ENCODE measurements at regions not wholly inside any gene's neighbourhood (a gene's known extent, or its start where the extent isn't known, plus 50 kb on each side); places are given as distances from the start of the nearest gene placed in this dataset.
A peak's percentile ranks its signal among the peaks of the same experiment; 100 is the strongest.
"Not testable (repeated sequence)": the region's sequence is repeated elsewhere in the genome, so short reads cannot be mapped to it uniquely, and the experiment has no call there.

GRCh38 chr4:169934794-169935429 lies 91.3 kb downstream of the MFAP3L start:
- no peak for DNase-seq (ENCODE audit: low read depth)
- TF ChIP-seq CTCF (IDR thresholded peaks at IDR 0.05; ENCODE audit: low read length, missing control alignments), result no peak
- no peak overlapping the region for H3K4me3 ChIP-seq (replicated peaks; ENCODE audit: low read depth, low read length)

GRCh38 chr4:169933531-169933930 lies 92.7 kb downstream of the MFAP3L start:
- DNase-seq (ENCODE audit: low read depth), result no peak
- TF ChIP-seq CTCF (IDR thresholded peaks at IDR 0.05; ENCODE audit: low read length, missing control alignments), result no peak
- H3K4me3 ChIP-seq (replicated peaks; ENCODE audit: low read depth, low read length), result no peak overlapping the region

GRCh38 chr4:169931964-169932363 lies 94.2 kb downstream of the MFAP3L start:
- H3K4me3 ChIP-seq (replicated peaks; ENCODE audit: low read depth, low read length), result no peak overlapping the region
- DNase-seq (ENCODE audit: low read depth), result no peak
- TF ChIP-seq CTCF (IDR thresholded peaks at IDR 0.05; ENCODE audit: low read length, missing control alignments), result no peak

- DNase-seq (ENCODE audit: low read depth); H3K4me3 ChIP-seq (replicated peaks; ENCODE audit: low read depth, low read length): not testable (repeated sequence)
Observed at GRCh38 chr4:169930755-169931154, 95.4 kb downstream of the MFAP3L start.

GRCh38 chr4:169927280-169927679 lies 98.9 kb downstream of the MFAP3L start:
- H3K4me3 ChIP-seq (replicated peaks; ENCODE audit: low read depth, low read length), result no peak overlapping the region
- no peak for TF ChIP-seq CTCF (IDR thresholded peaks at IDR 0.05; ENCODE audit: low read length, missing control alignments)
- no peak for DNase-seq (ENCODE audit: low read depth)

GRCh38 chr4:169925678-169926077 lies 100.5 kb downstream of the MFAP3L start:
- no peak for TF ChIP-seq CTCF (IDR thresholded peaks at IDR 0.05; ENCODE audit: low read length, missing control alignments)
- DNase-seq (ENCODE audit: low read depth), result no peak
- no peak overlapping the region for H3K4me3 ChIP-seq (replicated peaks; ENCODE audit: low read depth, low read length)

- no peak for TF ChIP-seq CTCF (IDR thresholded peaks at IDR 0.05; ENCODE audit: low read length, missing control alignments)
- DNase-seq (ENCODE audit: low read depth), result peak; percentile 14
- no peak overlapping the region for H3K4me3 ChIP-seq (replicated peaks; ENCODE audit: low read depth, low read length)
Observed at GRCh38 chr4:169922632-169923276, 103.4 kb downstream of the MFAP3L start.

Data from fibroblast of pulmonary artery (primary cell).